ENCODE measurements at regions not wholly inside any gene's neighbourhood (a gene's known extent, or its start where the extent isn't known, plus 50 kb on each side); places are given as distances from the start of the nearest gene placed in this dataset.
A peak's percentile ranks its signal among the peaks of the same experiment; 100 is the strongest.

DNA sequence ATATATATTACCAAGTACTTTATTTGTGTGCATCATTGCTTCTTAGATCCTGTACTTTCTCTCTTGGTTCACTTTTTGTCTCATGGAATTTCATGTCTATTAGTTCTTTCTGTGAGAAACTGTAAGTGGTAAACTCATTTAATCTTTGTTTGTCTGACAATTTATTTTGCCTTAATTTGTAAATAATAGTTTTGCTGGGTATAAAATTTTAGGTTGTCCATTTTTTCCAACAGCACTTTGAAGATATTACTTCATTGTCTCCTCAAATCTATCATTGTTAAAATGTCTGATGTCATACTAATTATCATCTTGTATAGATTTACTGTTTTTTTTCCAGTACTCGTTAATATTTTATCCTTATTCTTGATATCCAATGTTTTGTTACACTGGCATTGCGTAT is 205.2 kb upstream of the CDYL start:
- TF ChIP-seq, protein P1, sequence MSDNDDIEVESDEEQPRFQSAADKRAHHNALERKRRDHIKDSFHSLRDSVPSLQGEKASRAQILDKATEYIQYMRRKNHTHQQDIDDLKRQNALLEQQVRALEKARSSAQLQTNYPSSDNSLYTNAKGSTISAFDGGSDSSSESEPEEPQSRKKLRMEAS (IDR thresholded peaks at IDR 0.05) = no peak
- no peak for TF ChIP-seq TAF1 (IDR thresholded peaks at IDR 0.05; ENCODE audit: low read depth)
- no peak for TF ChIP-seq EGR1 (IDR thresholded peaks at IDR 0.05)
- no peak for TF ChIP-seq TEAD4 (IDR thresholded peaks at IDR 0.05)
- TF ChIP-seq, protein P2, sequence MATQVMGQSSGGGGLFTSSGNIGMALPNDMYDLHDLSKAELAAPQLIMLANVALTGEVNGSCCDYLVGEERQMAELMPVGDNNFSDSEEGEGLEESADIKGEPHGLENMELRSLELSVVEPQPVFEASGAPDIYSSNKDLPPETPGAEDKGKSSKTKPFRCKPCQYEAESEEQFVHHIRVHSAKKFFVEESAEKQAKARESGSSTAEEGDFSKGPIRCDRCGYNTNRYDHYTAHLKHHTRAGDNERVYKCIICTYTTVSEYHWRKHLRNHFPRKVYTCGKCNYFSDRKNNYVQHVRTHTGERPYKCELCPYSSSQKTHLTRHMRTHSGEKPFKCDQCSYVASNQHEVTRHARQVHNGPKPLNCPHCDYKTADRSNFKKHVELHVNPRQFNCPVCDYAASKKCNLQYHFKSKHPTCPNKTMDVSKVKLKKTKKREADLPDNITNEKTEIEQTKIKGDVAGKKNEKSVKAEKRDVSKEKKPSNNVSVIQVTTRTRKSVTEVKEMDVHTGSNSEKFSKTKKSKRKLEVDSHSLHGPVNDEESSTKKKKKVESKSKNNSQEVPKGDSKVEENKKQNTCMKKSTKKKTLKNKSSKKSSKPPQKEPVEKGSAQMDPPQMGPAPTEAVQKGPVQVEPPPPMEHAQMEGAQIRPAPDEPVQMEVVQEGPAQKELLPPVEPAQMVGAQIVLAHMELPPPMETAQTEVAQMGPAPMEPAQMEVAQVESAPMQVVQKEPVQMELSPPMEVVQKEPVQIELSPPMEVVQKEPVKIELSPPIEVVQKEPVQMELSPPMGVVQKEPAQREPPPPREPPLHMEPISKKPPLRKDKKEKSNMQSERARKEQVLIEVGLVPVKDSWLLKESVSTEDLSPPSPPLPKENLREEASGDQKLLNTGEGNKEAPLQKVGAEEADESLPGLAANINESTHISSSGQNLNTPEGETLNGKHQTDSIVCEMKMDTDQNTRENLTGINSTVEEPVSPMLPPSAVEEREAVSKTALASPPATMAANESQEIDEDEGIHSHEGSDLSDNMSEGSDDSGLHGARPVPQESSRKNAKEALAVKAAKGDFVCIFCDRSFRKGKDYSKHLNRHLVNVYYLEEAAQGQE (IDR thresholded peaks at IDR 0.05; ENCODE audit: low read depth) = no peak
- no peak for TF ChIP-seq YY1 (IDR thresholded peaks at IDR 0.05; ENCODE audit: low read depth)
- TF ChIP-seq, protein P3, sequence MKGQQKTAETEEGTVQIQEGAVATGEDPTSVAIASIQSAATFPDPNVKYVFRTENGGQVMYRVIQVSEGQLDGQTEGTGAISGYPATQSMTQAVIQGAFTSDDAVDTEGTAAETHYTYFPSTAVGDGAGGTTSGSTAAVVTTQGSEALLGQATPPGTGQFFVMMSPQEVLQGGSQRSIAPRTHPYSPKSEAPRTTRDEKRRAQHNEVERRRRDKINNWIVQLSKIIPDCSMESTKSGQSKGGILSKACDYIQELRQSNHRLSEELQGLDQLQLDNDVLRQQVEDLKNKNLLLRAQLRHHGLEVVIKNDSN (IDR thresholded peaks at IDR 0.05) = no peak
- TF ChIP-seq ZBTB7A (IDR thresholded peaks at IDR 0.05; ENCODE audit: low read depth) = no peak
- no peak for TF ChIP-seq EP300 (IDR thresholded peaks at IDR 0.05; ENCODE audit: borderline replicate concordance)
- TF ChIP-seq FOXM1 (IDR thresholded peaks at IDR 0.05; ENCODE audit: borderline replicate concordance, low read depth) = no peak
- TF ChIP-seq TCF12 (IDR thresholded peaks at IDR 0.05; ENCODE audit: low read depth) = no peak
- TF ChIP-seq CREB1 (IDR thresholded peaks at IDR 0.05; ENCODE audit: low read depth) = no peak
- no peak for TF ChIP-seq NFIC (IDR thresholded peaks at IDR 0.05)
- TF ChIP-seq RAD21 (IDR thresholded peaks at IDR 0.05; ENCODE audit: low read depth) = no peak

DNA sequence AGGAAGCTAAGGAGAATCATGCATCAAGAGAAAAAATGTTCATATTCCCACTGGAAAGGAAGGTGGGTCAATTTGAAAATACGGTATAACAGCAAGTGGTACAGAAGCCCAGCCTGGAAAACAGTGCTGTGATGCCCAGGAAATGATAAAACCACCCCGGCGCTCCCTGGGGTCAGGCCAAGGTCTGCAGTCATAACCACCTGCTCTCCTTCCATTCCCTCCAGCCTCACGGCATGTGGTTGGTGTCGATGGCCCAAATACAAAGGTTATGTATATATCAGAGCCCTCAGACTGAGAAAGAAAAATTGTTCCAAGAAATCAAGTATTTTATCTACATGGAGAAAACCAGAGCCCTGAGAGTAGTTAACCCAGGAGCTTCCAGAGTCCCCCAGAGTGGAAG is 208.1 kb upstream of the CDYL start:
- TF ChIP-seq YY1 (IDR thresholded peaks at IDR 0.05; ENCODE audit: low read depth) = no peak
- TF ChIP-seq RAD21 (IDR thresholded peaks at IDR 0.05; ENCODE audit: low read depth) = no peak
- TF ChIP-seq CREB1 (IDR thresholded peaks at IDR 0.05; ENCODE audit: low read depth) = no peak

DNA sequence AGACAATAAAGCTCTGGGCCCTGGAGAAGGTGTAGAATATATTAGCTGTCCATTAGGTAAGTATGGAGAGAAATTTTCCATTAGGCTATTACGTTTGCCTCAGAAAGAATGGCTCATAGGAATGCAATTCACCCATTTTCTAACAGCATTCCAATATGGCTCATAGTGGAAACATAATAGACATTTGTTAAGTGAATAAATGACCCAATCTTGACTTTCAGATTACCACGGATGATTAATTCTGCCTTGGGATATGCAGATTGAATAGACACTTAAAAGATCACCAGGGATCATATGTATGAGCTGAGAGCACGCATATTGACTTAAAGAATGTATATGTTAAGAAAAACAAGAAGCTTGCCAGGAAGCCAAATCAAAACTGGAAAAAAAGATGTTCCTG is 209.1 kb upstream of the CDYL start:
- TF ChIP-seq TAF1 (IDR thresholded peaks at IDR 0.05; ENCODE audit: low read depth) (no peak), TEAD4 (IDR thresholded peaks at IDR 0.05) (peak; percentile 77), YY1 (IDR thresholded peaks at IDR 0.05; ENCODE audit: low read depth) (no peak), TCF12 (IDR thresholded peaks at IDR 0.05; ENCODE audit: low read depth) (peak; percentile 69), EGR1 (IDR thresholded peaks at IDR 0.05) (no peak), ZBTB7A (IDR thresholded peaks at IDR 0.05; ENCODE audit: low read depth) (no peak), NFIC (IDR thresholded peaks at IDR 0.05) (peak; percentile 54), EP300 (IDR thresholded peaks at IDR 0.05; ENCODE audit: borderline replicate concordance) (peak; percentile 88), FOXM1 (IDR thresholded peaks at IDR 0.05; ENCODE audit: borderline replicate concordance, low read depth) (peak; percentile 55; the same call in 1 of the 2 replicates)
- TF ChIP-seq, protein P2 (IDR thresholded peaks at IDR 0.05; ENCODE audit: low read depth) = no peak

DNA sequence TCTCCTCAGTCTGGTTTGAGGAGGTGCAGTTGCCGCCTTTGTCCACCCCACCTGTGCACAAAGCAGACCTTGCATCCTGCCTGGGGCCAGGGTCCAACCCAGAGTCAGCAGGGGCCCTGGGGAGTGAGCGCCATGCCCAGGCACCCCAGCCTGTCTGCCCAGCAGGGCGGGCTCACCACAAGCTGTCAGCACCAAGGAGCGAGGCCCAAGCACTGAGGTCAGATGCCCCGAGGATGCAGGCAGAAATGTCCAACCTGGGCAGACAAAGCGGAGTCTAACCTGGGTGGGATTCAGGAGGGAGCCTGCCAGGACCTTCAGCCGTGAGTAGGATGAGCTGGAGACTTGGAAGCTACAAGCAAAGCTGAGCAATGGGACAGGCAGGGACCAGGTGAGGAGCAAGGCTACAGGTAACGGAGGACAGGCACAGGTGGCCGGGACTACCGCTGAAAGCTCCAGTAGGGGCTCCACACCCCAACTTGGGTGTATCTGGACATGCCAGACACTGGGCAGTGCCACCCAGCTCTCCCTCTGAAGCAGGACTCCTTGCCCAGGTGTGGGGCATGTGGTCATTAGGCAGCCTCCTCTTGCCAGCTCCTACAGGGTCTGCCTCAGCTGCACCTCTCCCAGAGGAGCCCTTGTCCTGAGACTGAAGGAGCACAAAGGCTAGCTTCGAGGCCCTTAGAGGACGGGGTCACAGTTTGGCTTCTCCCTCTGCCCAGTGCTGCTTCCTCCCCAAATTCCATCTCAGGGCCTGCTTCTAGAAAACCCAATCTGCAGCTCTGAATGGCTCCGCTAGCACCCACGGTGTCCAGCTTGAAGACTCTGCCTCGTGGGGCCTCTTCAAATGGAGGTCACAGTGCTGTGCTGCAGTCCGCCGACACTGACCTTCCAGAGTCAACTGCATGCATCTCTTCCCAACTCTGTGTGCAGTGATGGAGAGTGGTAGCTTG is 210.6 kb upstream of the CDYL start:
- TF ChIP-seq CREB1 (IDR thresholded peaks at IDR 0.05; ENCODE audit: low read depth) = no peak
- TF ChIP-seq ZBTB7A (IDR thresholded peaks at IDR 0.05; ENCODE audit: low read depth) = no peak
- TF ChIP-seq CEBPB (IDR thresholded peaks at IDR 0.05) = no peak
- TF ChIP-seq, protein P3 (IDR thresholded peaks at IDR 0.05) = no peak

DNA sequence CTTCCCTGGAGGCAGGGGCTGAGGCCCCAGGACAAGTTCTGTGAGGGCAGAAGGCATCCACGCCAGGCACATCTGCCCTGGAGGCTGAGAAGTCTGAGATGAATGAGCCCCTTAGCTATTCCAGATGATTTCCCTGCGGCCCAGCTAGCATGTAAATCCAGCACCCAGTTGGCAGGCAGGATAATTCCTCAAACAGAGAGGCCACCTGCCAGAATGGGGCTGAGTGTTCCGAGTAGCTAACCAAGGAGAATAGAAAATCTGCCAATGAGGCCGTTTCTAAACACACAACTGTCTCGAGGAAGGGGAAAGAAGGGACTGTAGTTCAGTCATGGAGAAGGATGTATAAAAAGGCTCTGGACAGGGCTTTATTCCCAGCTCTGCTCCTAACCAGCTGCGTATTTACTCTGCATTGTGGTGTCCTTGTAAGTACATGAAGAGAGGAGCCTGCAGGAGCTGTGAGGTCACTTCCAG is 211.4 kb upstream of the CDYL start:
- TF ChIP-seq EP300 (IDR thresholded peaks at IDR 0.05; ENCODE audit: borderline replicate concordance) (no peak), RAD21 (IDR thresholded peaks at IDR 0.05; ENCODE audit: low read depth) (no peak), FOXM1 (IDR thresholded peaks at IDR 0.05; ENCODE audit: borderline replicate concordance, low read depth) (no peak), NFIC (IDR thresholded peaks at IDR 0.05) (no peak), TAF1 (IDR thresholded peaks at IDR 0.05; ENCODE audit: low read depth) (no peak), ZBTB7A (IDR thresholded peaks at IDR 0.05; ENCODE audit: low read depth) (no peak), TEAD4 (IDR thresholded peaks at IDR 0.05) (no peak), YY1 (IDR thresholded peaks at IDR 0.05; ENCODE audit: low read depth) (no peak), TCF12 (IDR thresholded peaks at IDR 0.05; ENCODE audit: low read depth) (no peak), CEBPB (IDR thresholded peaks at IDR 0.05) (no peak), CREB1 (IDR thresholded peaks at IDR 0.05; ENCODE audit: low read depth) (no peak), EGR1 (IDR thresholded peaks at IDR 0.05) (no peak)
- TF ChIP-seq, protein P1 (IDR thresholded peaks at IDR 0.05) = no peak
- TF ChIP-seq, protein P3 (IDR thresholded peaks at IDR 0.05) = no peak
- TF ChIP-seq, protein P2 (IDR thresholded peaks at IDR 0.05; ENCODE audit: low read depth) = no peak
